IMR-90 (cell line): ENCODE measurements at regions not wholly inside any gene's neighbourhood (a gene's known extent, or its start where the extent isn't known, plus 50 kb on each side); places are given as distances from the start of the nearest gene placed in this dataset.

Source experiments
- ATAC-seq: fragments of 200-7000 bp; cut with Tn5 transposase; 2 replicates; pipeline ENCODE4 v1.9.1; 2020; ENCODE audit warnings: low read depth, mild to moderate bottlenecking, moderate library complexity
- BruUV-seq: library from RNA; stranded (reverse); fragments of 400-500 nt; replicated peaks from 2 replicates; lab custom pipeline; 2021; lab: Mats Ljungman, UMichigan
- CTCF ChIA-PET: fragments of 300-600 bp; formaldehyde crosslinking; extraction: SDS; loops from one replicate; lab custom pipeline; 2021; ENCODE audit warnings: antibody characterized with exemption; lab: Yijun Ruan, JAX
- POLR2A ChIA-PET: fragments of 300-600 bp; sonication (Branson Sonifier 250); formaldehyde crosslinking; loops from one replicate; lab custom pipeline; 2022; ENCODE audit warnings: antibody characterized with exemption; ENCODE audit not compliant: unreplicated experiment; lab: Charles Lee
- DNase-seq: peaks from one replicate; pipeline ENCODE4 v3.0.0; 2013
- H2AFZ ChIP-seq: replicated peaks from 2 replicates; pipeline ENCODE3; 2013; ENCODE audit warnings: low read length, mild to moderate bottlenecking; ENCODE audit not compliant: poor library complexity
- H2AK5ac ChIP-seq: 2 replicates; pipeline ENCODE4 v1.6.1; 2013; ENCODE audit warnings: low read depth, low read length, inconsistent platforms
- H2AK9ac ChIP-seq: replicated peaks from 2 replicates; pipeline ENCODE3; 2013; ENCODE audit warnings: mild to moderate bottlenecking, low read depth, low read length, moderate library complexity; ENCODE audit not compliant: poor library complexity
- H2BK120ac ChIP-seq: 2 replicates; pipeline ENCODE4 v1.6.1; 2013; ENCODE audit warnings: low read depth, low read length, inconsistent platforms
- H2BK15ac ChIP-seq: 3 replicates; pipeline ENCODE4 v1.6.1; 2013; ENCODE audit warnings: low read depth, low read length, inconsistent platforms
- H2BK20ac ChIP-seq: 2 replicates; pipeline ENCODE4 v1.6.1; 2013; ENCODE audit warnings: low read depth, mild to moderate bottlenecking, inconsistent platforms, low read length, moderate library complexity
- H2BK5ac ChIP-seq: 2 replicates; pipeline ENCODE4 v1.6.1; 2013; ENCODE audit warnings: mild to moderate bottlenecking, low read depth, low read length, inconsistent platforms; ENCODE audit not compliant: poor library complexity, severe bottlenecking
- H3K14ac ChIP-seq: replicated peaks from 2 replicates; pipeline ENCODE4 v1.6.1; 2013; ENCODE audit warnings: low read depth, low read length, inconsistent platforms
- H3K18ac ChIP-seq: 2 replicates; pipeline ENCODE4 v1.6.1; 2013; ENCODE audit warnings: low read depth, low read length, control low read depth
- H3K23ac ChIP-seq: 2 replicates; pipeline ENCODE4 v1.6.1; 2013; ENCODE audit warnings: low read depth, low read length, inconsistent platforms
- H3K27ac ChIP-seq: 2 replicates; pipeline ENCODE4 v1.5.1; 2013; ENCODE audit warnings: mild to moderate bottlenecking, control low read depth, low read length; ENCODE audit not compliant: insufficient read depth
- H3K27me3 ChIP-seq: 2 replicates; pipeline ENCODE4 v1.6.1; 2013; ENCODE audit warnings: low read length; ENCODE audit not compliant: control insufficient read depth, insufficient read depth
- H3K36me3 ChIP-seq: 2 replicates; pipeline ENCODE4 v1.6.1; 2013; ENCODE audit warnings: low read length, mixed read lengths; ENCODE audit not compliant: control insufficient read depth, insufficient read depth
- H3K4ac ChIP-seq: 2 replicates; pipeline ENCODE4 v1.6.1; 2013; ENCODE audit warnings: low read depth, low read length, inconsistent platforms
- H3K4me1 ChIP-seq: 2 replicates; pipeline ENCODE4 v1.6.1; 2013; ENCODE audit warnings: low read length, mixed read lengths; ENCODE audit not compliant: control insufficient read depth, insufficient read depth
- H3K4me2 ChIP-seq: 2 replicates; pipeline ENCODE4 v1.6.1; 2013; ENCODE audit warnings: low read depth, mild to moderate bottlenecking, control low read depth, low read length, moderate library complexity
- H3K4me3 ChIP-seq: 2 replicates; pipeline ENCODE4 v1.5.1; 2013; ENCODE audit warnings: low read depth, mild to moderate bottlenecking, control low read depth, low read length, moderate library complexity; ENCODE audit not compliant: insufficient read depth
- H3K56ac ChIP-seq: 2 replicates; pipeline ENCODE4 v1.6.1; 2013; ENCODE audit warnings: low read length, inconsistent platforms; ENCODE audit not compliant: insufficient read depth; ENCODE audit errors: extremely low read depth
- H3K79me1 ChIP-seq, 2 experiments: 2 replicates each; pipeline ENCODE4 v1.6.1; 2013; ENCODE audit warnings: low read length in 2 of 2, inconsistent platforms in 1 of 2, low read depth in 1 of 2
- H3K9ac ChIP-seq: 2 replicates; pipeline ENCODE4 v1.6.1; 2013; ENCODE audit warnings: low read depth, low read length, control low read depth
- H3K9me1 ChIP-seq: 2 replicates; pipeline ENCODE4 v1.6.1; 2013; ENCODE audit warnings: low read length, inconsistent platforms; ENCODE audit not compliant: insufficient read depth
- H3K9me3 ChIP-seq: 2 replicates; pipeline ENCODE4 v1.6.1; 2013; ENCODE audit warnings: low read length; ENCODE audit not compliant: control insufficient read depth, insufficient read depth
- H4K20me1 ChIP-seq: 2 replicates; pipeline ENCODE4 v1.6.1; 2013; ENCODE audit warnings: low read length, inconsistent platforms; ENCODE audit not compliant: insufficient read depth
- H4K5ac ChIP-seq: 2 replicates; pipeline ENCODE4 v1.6.1; 2013; ENCODE audit warnings: mild to moderate bottlenecking, low read depth, low read length, control low read depth
- H4K8ac ChIP-seq, 2 experiments: 2 replicates each; pipeline ENCODE4 v1.6.1; 2013; ENCODE audit warnings: low read depth in 2 of 2, low read length in 2 of 2, control low read depth in 1 of 2, inconsistent platforms in 1 of 2
- H4K91ac ChIP-seq: 2 replicates; pipeline ENCODE4 v1.6.1; 2013; ENCODE audit warnings: low read depth, low read length, inconsistent platforms; ENCODE audit not compliant: insufficient read depth
- CEBPB ChIP-seq: IDR thresholded peaks from 2 replicates; pipeline ENCODE4 v1.6.1; 2012; ENCODE audit warnings: low read depth, low read length, improper control_type of control experiment
- CTCF ChIP-seq: conservative IDR thresholded peaks from 2 replicates; pipeline ENCODE4 v1.5.1; 2012; ENCODE audit warnings: mild to moderate bottlenecking, low read depth, low read length, improper control_type of control experiment
- NFE2L2 ChIP-seq: fragments of 150-350 bp; IDR thresholded peaks from 2 replicates; pipeline ENCODE4 v1.6.1; 2016; ENCODE audit warnings: low read depth, mild to moderate bottlenecking, low read length
- WGBS, 2 experiments: methylation state at CpG; one replicate each; pipeline versions ENCODE4 v1.1.5 to v1.1.7; 2013; ENCODE audit warnings: missing lambda C conversion rate in 2 of 2; ENCODE audit not compliant: insufficient read length in 1 of 2; ENCODE audit errors: extremely low coverage in 2 of 2; 5-methylcytosine and 5-hydroxymethylcytosine counted together
- dilution Hi-C: fragments of 300-500 bp; cut with HindIII; formaldehyde crosslinking; loops from one replicate; pipeline ENCODE4 v1.14.3; 2018; ENCODE audit warnings: low sequenced_read_pairs; ENCODE audit not compliant: unreplicated experiment
- in situ Hi-C: fragments of 300-500 bp; cut with MboI; formaldehyde crosslinking; loops from 3 replicates; pipeline ENCODE4 v1.14.3; 2019; ENCODE audit warnings: low sequenced_read_pairs, inconsistent platforms, mixed read lengths
- intact Hi-C: fragments of 100-400 bp; cut with micrococcal nuclease; formaldehyde crosslinking; loops from 2 replicates; pipeline ENCODE4 v1.10.0; 2022

- dilution Hi-C loops (no loop called here), intact Hi-C loops (no loop called here), in situ Hi-C loops (no loop called here)
- H3K4me3 ChIP-seq = no peak overlapping the region
- no peaks in the 10 kb centered on the region for H3K36me3 ChIP-seq
- H4K5ac ChIP-seq = no peak overlapping the region
- H3K9ac ChIP-seq = no peak overlapping the region
- no peak overlapping the region for H2BK15ac ChIP-seq
- no peaks in the 10 kb centered on the region for H3K9me1 ChIP-seq
- ATAC-seq (no peak), DNase-seq (no peak)
- no peak overlapping the region for H3K27ac ChIP-seq
- H3K18ac ChIP-seq = no peak overlapping the region
- no peak overlapping the region for H2BK120ac ChIP-seq
- no peak overlapping the region for H4K8ac ChIP-seq
- WGBS, 2 experiments = 47% methylated on average over 2 of the region's 2 CpGs; no CpG with 5 or more reads in 1 of the 2 experiments
- no peak overlapping the region for H3K23ac ChIP-seq
- no peak overlapping the region for H2BK5ac ChIP-seq
- H3K4me1 ChIP-seq = no peaks in the 10 kb centered on the region
- BruUV-seq = no TSS peak
- no peaks in the 10 kb centered on the region for H4K20me1 ChIP-seq
- peaks cover 10% of the 10 kb centered on the region for H3K9me3 ChIP-seq
- no peak overlapping the region for H2AK5ac ChIP-seq
- H2BK20ac ChIP-seq = no peak overlapping the region
- no peak overlapping the region for H3K4me2 ChIP-seq
- H2AK9ac ChIP-seq = no peak overlapping the region
- POLR2A ChIA-PET = no interaction called here
- CTCF ChIA-PET = no interaction called here
- H3K56ac ChIP-seq = no peak overlapping the region
- no peak for TF ChIP-seq CTCF
- no peak for TF ChIP-seq NFE2L2
- TF ChIP-seq CEBPB = no peak
- no peak overlapping the region for H4K91ac ChIP-seq
- no peaks in the 10 kb centered on the region for H3K79me1 ChIP-seq
- H3K14ac ChIP-seq = no peak overlapping the region
- H2AFZ ChIP-seq = no peak overlapping the region
- H3K27me3 ChIP-seq = no peaks in the 10 kb centered on the region
- no peak overlapping the region for H3K4ac ChIP-seq
Observed at GRCh38 chr5:5756762-5757161, 334.3 kb downstream of the ICE1 start.
